ENCODE measurements at regions not wholly inside any gene's neighbourhood (a gene's known extent, or its start where the extent isn't known, plus 50 kb on each side); places are given as distances from the start of the nearest gene placed in this dataset.
"Not testable (repeated sequence)": the region's sequence is repeated elsewhere in the genome, so short reads cannot be mapped to it uniquely, and the experiment has no call there.

- H2BK15ac ChIP-seq (ENCODE audit: low read length) = no peak overlapping the region
- FAIRE-seq (no peak), DNase-seq (ENCODE audit: low read depth in 1 of 2, low spot score in 2 of 2) (no peak)
- H2BK5ac ChIP-seq (ENCODE audit: low read depth, low read length) = no peak overlapping the region
- no peak overlapping the region for H3K14ac ChIP-seq (ENCODE audit: insufficient read length)
- H3K36me3 ChIP-seq (ENCODE audit: control insufficient read depth in 2 of 4, insufficient read depth in 4 of 4, low read length in 3 of 4) = no peaks in the 10 kb centered on the region
- no peak overlapping the region for H3K18ac ChIP-seq (ENCODE audit: extremely low read depth, low read length)
- no peak overlapping the region for H4K5ac ChIP-seq (ENCODE audit: insufficient read length, low read depth, low read length)
- H2BK12ac ChIP-seq (ENCODE audit: low read depth, low read length) = no peak overlapping the region
- H4K8ac ChIP-seq (ENCODE audit: extremely low read depth, insufficient read depth, low read length) = no peak overlapping the region
- H4K20me1 ChIP-seq (replicated peaks in 1 of 2; ENCODE audit: control insufficient read depth in 1 of 2, insufficient read depth in 2 of 2, low read length in 2 of 2) = no peaks in the 10 kb centered on the region
- H3K23me2 ChIP-seq (ENCODE audit: low read depth, low read length) = no peaks in the 10 kb centered on the region
- H3K4me1 ChIP-seq (replicated peaks in 1 of 4; ENCODE audit: control insufficient read depth in 3 of 4, insufficient read depth in 4 of 4, low read length in 3 of 4) = no peaks in the 10 kb centered on the region
- no peak overlapping the region for H2AFZ ChIP-seq (ENCODE audit: low read length)
- no peak overlapping the region for H4K91ac ChIP-seq (replicated peaks; ENCODE audit: insufficient read length, low read length)
- no peak overlapping the region for H2BK20ac ChIP-seq (ENCODE audit: low read length)
- no peak overlapping the region for H3K4me2 ChIP-seq (ENCODE audit: insufficient read depth in 1 of 2, low read depth in 2 of 2, low read length in 2 of 2)
- no peaks in the 10 kb centered on the region for H3K9me3 ChIP-seq (ENCODE audit: insufficient read depth in 2 of 2, low read depth in 1 of 2, low read length in 1 of 2)
- ChIA-PET POLR2A (ENCODE audit: partially characterized antibody) (no interaction called here), CTCF (ENCODE audit: partially characterized antibody) (no interaction called here)
- TF ChIP-seq KDM4A (IDR thresholded peaks at IDR 0.05; ENCODE audit: low read depth, low read length, severe bottlenecking) = no peak
- TF ChIP-seq EP300 (IDR thresholded peaks at IDR 0.05; ENCODE audit: borderline replicate concordance in 1 of 2, low read depth in 2 of 2, low read length in 2 of 2) = no peak
- H3K23ac ChIP-seq (ENCODE audit: insufficient read length) = no peak overlapping the region
- no peak overlapping the region for H3K56ac ChIP-seq (replicated peaks; ENCODE audit: insufficient read length, low read depth, low read length)
- WGBS, 2 experiments (ENCODE audit: extremely low coverage in 1 of 2, insufficient coverage in 1 of 2, insufficient read length in 1 of 2, insufficient replicate concordance in 2 of 2, low coverage in 1 of 2, low lambda C conversion rate in 2 of 2, missing lambda C conversion rate in 1 of 2) = 100% methylated on average over 1 of the region's 1 CpG; no CpG with 5 or more reads in 1 of the 2 experiments
- no peak overlapping the region for H3K9ac ChIP-seq (replicated peaks in 1 of 4; ENCODE audit: extremely low read depth in 1 of 4, low read depth in 3 of 4, low read length in 3 of 4)
- H3K79me2 ChIP-seq (ENCODE audit: control insufficient read depth in 1 of 2, insufficient read depth in 2 of 2, low read length in 2 of 2) = no peaks in the 10 kb centered on the region
- no peak overlapping the region for H2BK120ac ChIP-seq (replicated peaks; ENCODE audit: low read depth, low read length)
- H3K27ac ChIP-seq (ENCODE audit: low read depth, low read length) = no peak overlapping the region
- no peak overlapping the region for H2AK5ac ChIP-seq (ENCODE audit: low read depth, low read length)
- no peak overlapping the region for H3K4ac ChIP-seq (replicated peaks; ENCODE audit: insufficient read length, low read depth, low read length)
- H3K27me3 ChIP-seq (replicated peaks in 1 of 4; ENCODE audit: control insufficient read depth in 3 of 4, extremely low read depth in 1 of 4, insufficient read depth in 3 of 4, low read length in 3 of 4) = no peaks in the 10 kb centered on the region
- no peak overlapping the region for H3K4me3 ChIP-seq (ENCODE audit: extremely low read depth in 1 of 4, insufficient read depth in 2 of 4, low read depth in 3 of 4, low read length in 4 of 4)
- H3K79me1 ChIP-seq (ENCODE audit: low read depth, low read length) = no peaks in the 10 kb centered on the region
These were observed 453.4 kb upstream of the SPTLC3 start for GRCh38 chr20:12555369-12555768.

DNA sequence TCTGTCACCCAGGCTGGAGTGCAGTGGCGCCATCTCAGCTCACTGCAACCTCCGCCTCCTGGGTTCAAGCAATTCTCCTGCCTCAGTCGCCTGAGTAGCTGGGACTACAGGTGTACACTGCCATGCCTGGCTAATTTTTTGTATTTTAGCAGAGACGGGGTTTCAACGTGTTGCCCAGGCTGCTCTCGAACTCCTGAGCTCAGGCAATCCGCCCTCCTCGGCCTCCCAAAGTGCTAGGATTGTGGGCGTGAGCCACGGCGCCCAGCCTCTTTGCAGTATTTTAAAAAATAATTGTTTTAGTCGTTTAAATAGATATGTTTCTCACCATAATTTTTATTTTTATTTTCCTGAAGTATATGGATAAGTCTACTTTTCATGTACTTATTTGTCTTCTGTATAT, 452.9 kb upstream of the SPTLC3 start:
- H2BK20ac ChIP-seq (ENCODE audit: low read length); H3K27me3 ChIP-seq (replicated peaks in 1 of 4; ENCODE audit: control insufficient read depth in 3 of 4, extremely low read depth in 1 of 4, insufficient read depth in 3 of 4, low read length in 3 of 4); H2BK12ac ChIP-seq (ENCODE audit: low read depth, low read length); H3K23me2 ChIP-seq (ENCODE audit: low read depth, low read length); H3K18ac ChIP-seq (ENCODE audit: extremely low read depth, low read length); H3K79me1 ChIP-seq (ENCODE audit: low read depth, low read length); H4K91ac ChIP-seq (replicated peaks; ENCODE audit: insufficient read length, low read length); H3K4me3 ChIP-seq (ENCODE audit: extremely low read depth in 1 of 4, insufficient read depth in 2 of 4, low read depth in 3 of 4, low read length in 4 of 4); H2BK120ac ChIP-seq (replicated peaks; ENCODE audit: low read depth, low read length); H4K5ac ChIP-seq (ENCODE audit: insufficient read length, low read depth, low read length); H3K56ac ChIP-seq (replicated peaks; ENCODE audit: insufficient read length, low read depth, low read length); H3K4me1 ChIP-seq (replicated peaks in 1 of 4; ENCODE audit: control insufficient read depth in 3 of 4, insufficient read depth in 4 of 4, low read length in 3 of 4); H2BK5ac ChIP-seq (ENCODE audit: low read depth, low read length); DNase-seq (ENCODE audit: low read depth in 1 of 2, low spot score in 2 of 2); POLR2A ChIA-PET (ENCODE audit: partially characterized antibody); CTCF ChIA-PET (ENCODE audit: partially characterized antibody); H3K79me2 ChIP-seq (ENCODE audit: control insufficient read depth in 1 of 2, insufficient read depth in 2 of 2, low read length in 2 of 2); H3K9me3 ChIP-seq (ENCODE audit: insufficient read depth in 2 of 2, low read depth in 1 of 2, low read length in 1 of 2); H2BK15ac ChIP-seq (ENCODE audit: low read length); H3K9ac ChIP-seq (replicated peaks in 1 of 4; ENCODE audit: extremely low read depth in 1 of 4, low read depth in 3 of 4, low read length in 3 of 4); H4K8ac ChIP-seq (ENCODE audit: extremely low read depth, insufficient read depth, low read length); H3K27ac ChIP-seq (ENCODE audit: low read depth, low read length); H3K4me2 ChIP-seq (ENCODE audit: insufficient read depth in 1 of 2, low read depth in 2 of 2, low read length in 2 of 2); FAIRE-seq; H3K14ac ChIP-seq (ENCODE audit: insufficient read length); H3K4ac ChIP-seq (replicated peaks; ENCODE audit: insufficient read length, low read depth, low read length); H2AFZ ChIP-seq (ENCODE audit: low read length); H2AK5ac ChIP-seq (ENCODE audit: low read depth, low read length); H4K20me1 ChIP-seq (replicated peaks in 1 of 2; ENCODE audit: control insufficient read depth in 1 of 2, insufficient read depth in 2 of 2, low read length in 2 of 2); H3K23ac ChIP-seq (ENCODE audit: insufficient read length); H3K36me3 ChIP-seq (ENCODE audit: control insufficient read depth in 2 of 4, insufficient read depth in 4 of 4, low read length in 3 of 4): not testable (repeated sequence)
- 91% methylated on average over 12 of the region's 12 CpGs; no CpG with 5 or more reads in 1 of the 2 experiments for WGBS, 2 experiments (ENCODE audit: extremely low coverage in 1 of 2, insufficient coverage in 1 of 2, insufficient read length in 1 of 2, insufficient replicate concordance in 2 of 2, low coverage in 1 of 2, low lambda C conversion rate in 2 of 2, missing lambda C conversion rate in 1 of 2)

All from H1 (cell line).